HG03432 (cell line): ENCODE measurements at regions not wholly inside any gene's neighbourhood (a gene's known extent, or its start where the extent isn't known, plus 50 kb on each side); places are given as distances from the start of the nearest gene placed in this dataset.

Source experiments
- ATAC-seq: cut with Tn5 transposase; IDR thresholded peaks from one replicate; pipeline ENCODE4 v1.9.1; 2021; ENCODE audit warnings: mild to moderate bottlenecking, moderate library complexity; ENCODE audit not compliant: unreplicated experiment

GRCh38 chr13:111039735-111040134 lies 75.4 kb upstream of the ARHGEF7 start:
- no peak for ATAC-seq

- ATAC-seq: no peak
Observed at GRCh38 chr13:111038887-111039286, 76.2 kb upstream of the ARHGEF7 start.

GRCh38 chr13:111037927-111038326 lies 77.2 kb upstream of the ARHGEF7 start:
- no peak for ATAC-seq

GRCh38 chr13:111036665-111037064 lies 78.4 kb upstream of the ARHGEF7 start:
- ATAC-seq: no peak

GRCh38 chr13:111035861-111036260 lies 79.2 kb upstream of the ARHGEF7 start:
- ATAC-seq: no peak

GRCh38 chr13:111034811-111035210 lies 80.3 kb upstream of the ARHGEF7 start:
- ATAC-seq: no peak

- no peak for ATAC-seq
Observed at GRCh38 chr13:111033172-111034130, 81.7 kb upstream of the ARHGEF7 start.

GRCh38 chr13:111031531-111031961 lies 83.6 kb upstream of the ARHGEF7 start:
- ATAC-seq: no peak

- no peak for ATAC-seq
Observed at GRCh38 chr13:111029957-111030609, 85.0 kb upstream of the ARHGEF7 start.

- ATAC-seq: no peak
Observed at GRCh38 chr13:111027458-111028439, 87.4 kb upstream of the ARHGEF7 start.

- ATAC-seq: no peak
Observed at GRCh38 chr13:111025310-111025709, 89.8 kb upstream of the ARHGEF7 start.

- no peak for ATAC-seq
Observed at GRCh38 chr13:111022886-111023285, 92.2 kb upstream of the ARHGEF7 start.

GRCh38 chr13:111022241-111022640 lies 92.9 kb upstream of the ARHGEF7 start:
- ATAC-seq: no peak

- no peak for ATAC-seq
Observed at GRCh38 chr13:111021270-111021669, 93.8 kb upstream of the ARHGEF7 start.

- no peak for ATAC-seq
Observed at GRCh38 chr13:111020546-111020945, 94.6 kb upstream of the ARHGEF7 start.

GRCh38 chr13:111020021-111020420 lies 95.1 kb upstream of the ARHGEF7 start:
- ATAC-seq: no peak

- ATAC-seq: no peak
Observed at GRCh38 chr13:111017755-111018459, 97.2 kb upstream of the ARHGEF7 start.

GRCh38 chr13:111013196-111013595 lies 98.3 kb upstream of the ANKRD10 start:
- ATAC-seq: no peak

GRCh38 chr13:111011899-111012298 lies 97.0 kb upstream of the ANKRD10 start:
- ATAC-seq: peak; percentile 46

GRCh38 chr13:111008351-111008750 lies 93.5 kb upstream of the ANKRD10 start:
- ATAC-seq: no peak
